Neural cell (in vitro differentiated cells): ENCODE measurements at regions not wholly inside any gene's neighbourhood (a gene's known extent, or its start where the extent isn't known, plus 50 kb on each side); places are given as distances from the start of the nearest gene placed in this dataset.

Experiments
- EP300 ChIP-seq: fragments of 450-650 bp; conservative IDR thresholded peaks from 2 replicates; pipeline ENCODE4 v1.6.1; 2014; ENCODE audit warnings: antibody characterized with exemption, mild to moderate bottlenecking, moderate library complexity; ENCODE audit not compliant: poor library complexity, severe bottlenecking
- EZH2 ChIP-seq: fragments of 200-600, 300-800 bp; shearing (Covaris generic), sonication (generic); IDR thresholded peaks from 2 replicates; pipeline ENCODE4 v1.6.1; 2014; ENCODE audit warnings: antibody characterized with exemption, low read length, borderline replicate concordance, mild to moderate bottlenecking; ENCODE audit not compliant: insufficient read depth, poor library complexity, severe bottlenecking
- MXI1 ChIP-seq: fragments of 450-650 bp; conservative IDR thresholded peaks from 2 replicates; pipeline ENCODE4 v1.6.1; 2014; ENCODE audit warnings: antibody characterized with exemption, mild to moderate bottlenecking; ENCODE audit not compliant: poor library complexity, severe bottlenecking
- POLR2AphosphoS5 ChIP-seq: IDR thresholded peaks from 2 replicates; pipeline ENCODE4 v1.6.1; 2012
- RAD21 ChIP-seq: fragments of 450-650 bp; conservative IDR thresholded peaks from 2 replicates; pipeline ENCODE4 v1.6.1; 2014; ENCODE audit warnings: antibody characterized with exemption, mild to moderate bottlenecking, moderate library complexity
- SMC3 ChIP-seq: fragments of 450-650 bp; conservative IDR thresholded peaks from 2 replicates; pipeline ENCODE4 v1.6.1; 2014; ENCODE audit warnings: antibody characterized with exemption, mild to moderate bottlenecking, moderate library complexity; ENCODE audit not compliant: poor library complexity
- TAF1 ChIP-seq: IDR thresholded peaks from 2 replicates; pipeline ENCODE4 v1.6.1; 2012; ENCODE audit warnings: low read depth
- TF ChIP-seq, protein P1 (sequence below): fragments of 450-650 bp; IDR thresholded peaks from 2 replicates; pipeline ENCODE4 v1.5.1; 2014; ENCODE audit warnings: antibody characterized with exemption, mild to moderate bottlenecking, moderate library complexity; ENCODE audit not compliant: poor library complexity, severe bottlenecking
- TF ChIP-seq, protein P2 (sequence below): IDR thresholded peaks from 2 replicates; pipeline ENCODE4 v1.6.1; 2012; ENCODE audit warnings: borderline replicate concordance

DNA sequence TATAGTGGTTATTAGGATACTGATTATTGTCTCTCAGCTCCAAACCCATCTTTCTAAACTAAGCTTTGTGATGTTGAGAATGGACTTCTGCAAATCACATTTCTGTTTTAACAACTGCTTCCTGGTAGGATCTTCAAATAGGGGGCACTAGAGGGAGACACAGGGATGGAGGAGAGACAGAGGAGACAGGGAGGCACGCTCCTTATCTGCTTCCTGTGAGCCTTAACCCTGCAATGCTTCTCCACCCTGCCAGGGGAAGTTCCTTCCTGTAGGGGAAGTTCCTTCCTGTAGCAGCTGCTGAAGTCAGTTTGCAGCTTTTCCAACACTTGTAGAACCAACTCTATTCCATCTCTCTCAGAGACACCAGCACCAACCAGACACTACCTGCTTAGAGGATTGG is 847.2 kb downstream of the CCSER2 start:
- TF ChIP-seq, protein P1, sequence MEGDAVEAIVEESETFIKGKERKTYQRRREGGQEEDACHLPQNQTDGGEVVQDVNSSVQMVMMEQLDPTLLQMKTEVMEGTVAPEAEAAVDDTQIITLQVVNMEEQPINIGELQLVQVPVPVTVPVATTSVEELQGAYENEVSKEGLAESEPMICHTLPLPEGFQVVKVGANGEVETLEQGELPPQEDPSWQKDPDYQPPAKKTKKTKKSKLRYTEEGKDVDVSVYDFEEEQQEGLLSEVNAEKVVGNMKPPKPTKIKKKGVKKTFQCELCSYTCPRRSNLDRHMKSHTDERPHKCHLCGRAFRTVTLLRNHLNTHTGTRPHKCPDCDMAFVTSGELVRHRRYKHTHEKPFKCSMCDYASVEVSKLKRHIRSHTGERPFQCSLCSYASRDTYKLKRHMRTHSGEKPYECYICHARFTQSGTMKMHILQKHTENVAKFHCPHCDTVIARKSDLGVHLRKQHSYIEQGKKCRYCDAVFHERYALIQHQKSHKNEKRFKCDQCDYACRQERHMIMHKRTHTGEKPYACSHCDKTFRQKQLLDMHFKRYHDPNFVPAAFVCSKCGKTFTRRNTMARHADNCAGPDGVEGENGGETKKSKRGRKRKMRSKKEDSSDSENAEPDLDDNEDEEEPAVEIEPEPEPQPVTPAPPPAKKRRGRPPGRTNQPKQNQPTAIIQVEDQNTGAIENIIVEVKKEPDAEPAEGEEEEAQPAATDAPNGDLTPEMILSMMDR = no peak
- TF ChIP-seq TAF1 (no peak), EP300 (no peak), RAD21 (no peak), POLR2AphosphoS5 (no peak), EZH2 (no peak), MXI1 (no peak), SMC3 (no peak)
- TF ChIP-seq, protein P2, sequence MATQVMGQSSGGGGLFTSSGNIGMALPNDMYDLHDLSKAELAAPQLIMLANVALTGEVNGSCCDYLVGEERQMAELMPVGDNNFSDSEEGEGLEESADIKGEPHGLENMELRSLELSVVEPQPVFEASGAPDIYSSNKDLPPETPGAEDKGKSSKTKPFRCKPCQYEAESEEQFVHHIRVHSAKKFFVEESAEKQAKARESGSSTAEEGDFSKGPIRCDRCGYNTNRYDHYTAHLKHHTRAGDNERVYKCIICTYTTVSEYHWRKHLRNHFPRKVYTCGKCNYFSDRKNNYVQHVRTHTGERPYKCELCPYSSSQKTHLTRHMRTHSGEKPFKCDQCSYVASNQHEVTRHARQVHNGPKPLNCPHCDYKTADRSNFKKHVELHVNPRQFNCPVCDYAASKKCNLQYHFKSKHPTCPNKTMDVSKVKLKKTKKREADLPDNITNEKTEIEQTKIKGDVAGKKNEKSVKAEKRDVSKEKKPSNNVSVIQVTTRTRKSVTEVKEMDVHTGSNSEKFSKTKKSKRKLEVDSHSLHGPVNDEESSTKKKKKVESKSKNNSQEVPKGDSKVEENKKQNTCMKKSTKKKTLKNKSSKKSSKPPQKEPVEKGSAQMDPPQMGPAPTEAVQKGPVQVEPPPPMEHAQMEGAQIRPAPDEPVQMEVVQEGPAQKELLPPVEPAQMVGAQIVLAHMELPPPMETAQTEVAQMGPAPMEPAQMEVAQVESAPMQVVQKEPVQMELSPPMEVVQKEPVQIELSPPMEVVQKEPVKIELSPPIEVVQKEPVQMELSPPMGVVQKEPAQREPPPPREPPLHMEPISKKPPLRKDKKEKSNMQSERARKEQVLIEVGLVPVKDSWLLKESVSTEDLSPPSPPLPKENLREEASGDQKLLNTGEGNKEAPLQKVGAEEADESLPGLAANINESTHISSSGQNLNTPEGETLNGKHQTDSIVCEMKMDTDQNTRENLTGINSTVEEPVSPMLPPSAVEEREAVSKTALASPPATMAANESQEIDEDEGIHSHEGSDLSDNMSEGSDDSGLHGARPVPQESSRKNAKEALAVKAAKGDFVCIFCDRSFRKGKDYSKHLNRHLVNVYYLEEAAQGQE = no peak
